DMS114 treated with DMSO at 0.1 percent for 48 hours (cell line): ENCODE measurements at regions not wholly inside any gene's neighbourhood (a gene's known extent, or its start where the extent isn't known, plus 50 kb on each side); places are given as distances from the start of the nearest gene placed in this dataset.
"Not testable (repeated sequence)": the region's sequence is repeated elsewhere in the genome, so short reads cannot be mapped to it uniquely, and the experiment has no call there.

Experiments
- DNase-seq: peaks from one replicate; lab custom pipeline; 2025; ENCODE audit not compliant: unreplicated experiment; lab: John Stamatoyannopoulos, UW

- no peak for DNase-seq
Observed at GRCh38 chr3:110504901-110505300, 566.7 kb upstream of the NECTIN3 start.

GRCh38 chr3:110506890-110507289 lies 564.7 kb upstream of the NECTIN3 start:
- DNase-seq, result no peak

GRCh38 chr3:110507570-110507969 lies 564.0 kb upstream of the NECTIN3 start:
- not testable (repeated sequence) for DNase-seq

GRCh38 chr3:110512961-110513360 lies 558.7 kb upstream of the NECTIN3 start:
- DNase-seq, result no peak

- no peak for DNase-seq
Observed at GRCh38 chr3:110518031-110518430, 553.6 kb upstream of the NECTIN3 start.

GRCh38 chr3:110519071-110519470 lies 552.5 kb upstream of the NECTIN3 start:
- no peak for DNase-seq

GRCh38 chr3:110521019-110521418 lies 550.6 kb upstream of the NECTIN3 start:
- DNase-seq, result no peak

GRCh38 chr3:110525558-110526064 lies 546.0 kb upstream of the NECTIN3 start:
- not testable (repeated sequence) for DNase-seq

GRCh38 chr3:110526777-110527727 lies 544.6 kb upstream of the NECTIN3 start:
- no peak for DNase-seq

GRCh38 chr3:110528305-110529121 lies 543.1 kb upstream of the NECTIN3 start:
- no peak for DNase-seq

- no peak for DNase-seq
Observed at GRCh38 chr3:110530902-110531301, 540.7 kb upstream of the NECTIN3 start.

- DNase-seq, result no peak
Observed at GRCh38 chr3:110533089-110533488, 538.5 kb upstream of the NECTIN3 start.

GRCh38 chr3:110542552-110543150 lies 529.0 kb upstream of the NECTIN3 start:
- DNase-seq, result no peak

GRCh38 chr3:110544730-110545129 lies 526.9 kb upstream of the NECTIN3 start:
- no peak for DNase-seq

GRCh38 chr3:110550511-110550910 lies 521.1 kb upstream of the NECTIN3 start:
- no peak for DNase-seq

GRCh38 chr3:110562621-110563020 lies 509.0 kb upstream of the NECTIN3 start:
- DNase-seq, result no peak

GRCh38 chr3:110564674-110565073 lies 506.9 kb upstream of the NECTIN3 start:
- no peak for DNase-seq

- DNase-seq, result no peak
Observed at GRCh38 chr3:110567029-110567428, 504.6 kb upstream of the NECTIN3 start.

GRCh38 chr3:110568246-110568645 lies 503.4 kb upstream of the NECTIN3 start:
- DNase-seq, result no peak

- DNase-seq, result no peak
Observed at GRCh38 chr3:110569073-110569472, 502.5 kb upstream of the NECTIN3 start.

- DNase-seq, result no peak
Observed at GRCh38 chr3:110575702-110576101, 495.9 kb upstream of the NECTIN3 start.
